ENCODE measurements at regions not wholly inside any gene's neighbourhood (a gene's known extent, or its start where the extent isn't known, plus 50 kb on each side); places are given as distances from the start of the nearest gene placed in this dataset.

DNA sequence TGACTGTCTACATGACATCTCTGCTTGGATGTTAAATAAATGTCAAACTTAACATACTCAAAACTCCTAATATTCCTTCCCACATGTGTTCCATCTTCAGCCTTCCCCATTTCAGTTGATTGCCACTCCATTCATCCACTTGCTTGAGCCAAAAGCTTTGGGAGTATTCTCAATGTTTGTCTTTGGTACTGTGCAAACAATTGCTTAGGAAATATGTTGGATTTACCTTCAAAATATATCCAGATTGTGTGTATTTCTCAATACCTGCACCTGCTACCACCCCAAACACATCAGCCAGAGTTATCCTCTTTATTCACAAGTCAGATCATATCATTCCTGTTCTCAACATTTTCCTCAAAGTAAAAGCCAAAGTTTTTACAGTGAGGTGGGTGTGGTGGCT is 350.3 kb upstream of the FAM98A start:
- TF ChIP-seq, protein P1, sequence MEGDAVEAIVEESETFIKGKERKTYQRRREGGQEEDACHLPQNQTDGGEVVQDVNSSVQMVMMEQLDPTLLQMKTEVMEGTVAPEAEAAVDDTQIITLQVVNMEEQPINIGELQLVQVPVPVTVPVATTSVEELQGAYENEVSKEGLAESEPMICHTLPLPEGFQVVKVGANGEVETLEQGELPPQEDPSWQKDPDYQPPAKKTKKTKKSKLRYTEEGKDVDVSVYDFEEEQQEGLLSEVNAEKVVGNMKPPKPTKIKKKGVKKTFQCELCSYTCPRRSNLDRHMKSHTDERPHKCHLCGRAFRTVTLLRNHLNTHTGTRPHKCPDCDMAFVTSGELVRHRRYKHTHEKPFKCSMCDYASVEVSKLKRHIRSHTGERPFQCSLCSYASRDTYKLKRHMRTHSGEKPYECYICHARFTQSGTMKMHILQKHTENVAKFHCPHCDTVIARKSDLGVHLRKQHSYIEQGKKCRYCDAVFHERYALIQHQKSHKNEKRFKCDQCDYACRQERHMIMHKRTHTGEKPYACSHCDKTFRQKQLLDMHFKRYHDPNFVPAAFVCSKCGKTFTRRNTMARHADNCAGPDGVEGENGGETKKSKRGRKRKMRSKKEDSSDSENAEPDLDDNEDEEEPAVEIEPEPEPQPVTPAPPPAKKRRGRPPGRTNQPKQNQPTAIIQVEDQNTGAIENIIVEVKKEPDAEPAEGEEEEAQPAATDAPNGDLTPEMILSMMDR (IDR thresholded peaks at IDR 0.05): no peak
- no peak for TF ChIP-seq POLR2A (IDR thresholded peaks at IDR 0.05)
